Right atrium auricular region (tissue), 2 donors: ENCODE measurements at regions not wholly inside any gene's neighbourhood (a gene's known extent, or its start where the extent isn't known, plus 50 kb on each side); places are given as distances from the start of the nearest gene placed in this dataset.

ENCODE experiments used
- DNase-seq: peaks from one replicate; pipeline ENCODE4 v3.0.0-alpha.2; 2019; ENCODE audit warnings: low spot score
- H3K27ac ChIP-seq, 2 donors: fragments of 200-600 bp; sonication (generic); 1 replicate in 1 of 2; 2 replicates in 1 of 2; pipeline ENCODE4 v1.5.1; 2016 to 2019
- H3K27me3 ChIP-seq, 2 donors: fragments of 200-600 bp; sonication (generic); one replicate each; pipeline versions ENCODE4 v1.5.1 to v1.6.0; 2017 to 2019
- H3K36me3 ChIP-seq: fragments of 200-600 bp; sonication (generic); one replicate; pipeline ENCODE4 v1.5.1; 2016
- H3K4me1 ChIP-seq, 2 donors: fragments of 200-600 bp; sonication (generic); one replicate each; pipeline versions ENCODE4 v1.5.1 to v1.6.0; 2017 to 2019
- H3K4me3 ChIP-seq, 2 donors: fragments of 200-600 bp; sonication (generic); 1 replicate in 1 of 2; 2 replicates in 1 of 2; pipeline ENCODE4 v1.5.1; 2017 to 2019; ENCODE audit warnings: mild to moderate bottlenecking in 1 of 2, moderate library complexity in 1 of 2
- H3K9me3 ChIP-seq, 2 donors: fragments of 200-600 bp; sonication (generic); one replicate each; pipeline ENCODE4 v1.5.1; 2019
- TF ChIP-seq, protein P1 (sequence below), 2 donors: fragments of 200-600 bp; sonication (generic); IDR thresholded peaks; one replicate each; pipeline ENCODE4 v1.5.1; 2019; ENCODE audit warnings: antibody characterized with exemption in 2 of 2

DNA sequence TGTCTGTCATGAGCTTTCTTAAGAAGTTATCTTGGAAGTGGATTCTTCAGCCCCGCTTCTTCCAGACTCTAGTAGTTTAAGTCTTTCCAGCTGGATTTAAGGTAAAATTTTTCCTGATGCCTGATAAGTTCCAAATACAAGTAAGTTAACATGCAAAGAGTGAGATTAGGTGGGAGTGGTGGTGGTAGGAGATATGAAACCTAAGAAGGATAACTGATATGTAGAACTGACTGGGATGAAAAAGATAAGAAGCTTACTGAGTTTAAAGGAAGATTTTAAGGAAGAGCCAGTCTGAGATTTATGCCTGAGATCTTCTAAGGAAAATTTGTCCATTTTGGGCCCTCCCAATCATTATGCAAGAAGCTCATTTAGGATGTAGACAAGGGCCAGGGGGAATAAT lies 250.9 kb upstream of the SYT10 start:
- Histone ChIP-seq H3K9me3 (no peaks in the 10 kb centered on the region), H3K27me3 (no peaks in the 10 kb centered on the region), H3K4me3 (no peak overlapping the region), H3K36me3 (no peaks in the 10 kb centered on the region), H3K4me1 (no peaks in the 10 kb centered on the region), H3K27ac (no peak overlapping the region)
- TF ChIP-seq, protein P1, sequence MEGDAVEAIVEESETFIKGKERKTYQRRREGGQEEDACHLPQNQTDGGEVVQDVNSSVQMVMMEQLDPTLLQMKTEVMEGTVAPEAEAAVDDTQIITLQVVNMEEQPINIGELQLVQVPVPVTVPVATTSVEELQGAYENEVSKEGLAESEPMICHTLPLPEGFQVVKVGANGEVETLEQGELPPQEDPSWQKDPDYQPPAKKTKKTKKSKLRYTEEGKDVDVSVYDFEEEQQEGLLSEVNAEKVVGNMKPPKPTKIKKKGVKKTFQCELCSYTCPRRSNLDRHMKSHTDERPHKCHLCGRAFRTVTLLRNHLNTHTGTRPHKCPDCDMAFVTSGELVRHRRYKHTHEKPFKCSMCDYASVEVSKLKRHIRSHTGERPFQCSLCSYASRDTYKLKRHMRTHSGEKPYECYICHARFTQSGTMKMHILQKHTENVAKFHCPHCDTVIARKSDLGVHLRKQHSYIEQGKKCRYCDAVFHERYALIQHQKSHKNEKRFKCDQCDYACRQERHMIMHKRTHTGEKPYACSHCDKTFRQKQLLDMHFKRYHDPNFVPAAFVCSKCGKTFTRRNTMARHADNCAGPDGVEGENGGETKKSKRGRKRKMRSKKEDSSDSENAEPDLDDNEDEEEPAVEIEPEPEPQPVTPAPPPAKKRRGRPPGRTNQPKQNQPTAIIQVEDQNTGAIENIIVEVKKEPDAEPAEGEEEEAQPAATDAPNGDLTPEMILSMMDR (IDR thresholded peaks at IDR 0.05) = no peak
- no peak for DNase-seq

DNA sequence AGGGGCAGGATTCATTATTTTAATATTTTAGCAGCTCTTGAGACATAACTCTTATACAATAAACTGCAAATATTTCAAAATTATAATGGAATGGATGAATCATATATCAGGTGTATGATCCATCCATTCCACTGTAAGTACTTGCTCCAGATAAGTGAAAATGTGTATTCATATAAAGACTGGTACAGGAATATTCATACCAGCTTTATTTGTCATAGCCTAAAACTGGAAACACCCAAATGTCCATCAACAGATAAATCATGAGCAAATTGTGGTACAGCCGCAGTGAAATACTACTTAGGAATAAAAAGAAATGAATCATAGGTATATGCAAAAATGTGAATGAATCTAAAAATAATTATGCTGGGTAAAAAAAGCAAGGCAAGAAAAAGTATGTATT lies 263.6 kb upstream of the SYT10 start:
- TF ChIP-seq, protein P1 (IDR thresholded peaks at IDR 0.05) = no peak
- Histone ChIP-seq H3K36me3 (no peaks in the 10 kb centered on the region), H3K4me1 (no peaks in the 10 kb centered on the region), H3K27me3 (no peaks in the 10 kb centered on the region), H3K4me3 (no peak overlapping the region), H3K27ac (no peak overlapping the region), H3K9me3 (no peaks in the 10 kb centered on the region)
- DNase-seq = no peak

DNA sequence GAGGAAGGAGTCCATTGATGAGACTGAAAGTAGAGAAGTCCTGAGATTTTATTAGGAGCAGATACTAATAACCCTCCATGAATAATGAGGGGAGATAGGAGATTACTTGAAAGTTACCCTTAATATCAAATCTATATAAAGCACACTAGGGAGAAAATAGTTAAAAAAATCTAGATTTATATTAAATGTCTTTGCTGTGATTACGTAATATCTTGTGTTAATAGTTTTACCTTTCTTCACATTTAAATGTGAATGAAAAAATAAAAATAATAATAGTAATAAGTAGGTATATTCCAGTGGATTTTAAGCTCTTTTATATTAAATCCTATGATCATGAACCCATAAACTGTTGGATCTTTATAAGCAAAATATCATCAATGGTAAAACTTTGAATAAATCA lies 267.3 kb upstream of the SYT10 start:
- no peaks in the 10 kb centered on the region for H3K4me1 ChIP-seq
- H3K36me3 ChIP-seq = no peaks in the 10 kb centered on the region
- no peak for DNase-seq
- H3K4me3 ChIP-seq = no peak overlapping the region
- no peaks in the 10 kb centered on the region for H3K9me3 ChIP-seq
- no peaks in the 10 kb centered on the region for H3K27me3 ChIP-seq
- TF ChIP-seq, protein P1 (IDR thresholded peaks at IDR 0.05) = no peak
- no peak overlapping the region for H3K27ac ChIP-seq

DNA sequence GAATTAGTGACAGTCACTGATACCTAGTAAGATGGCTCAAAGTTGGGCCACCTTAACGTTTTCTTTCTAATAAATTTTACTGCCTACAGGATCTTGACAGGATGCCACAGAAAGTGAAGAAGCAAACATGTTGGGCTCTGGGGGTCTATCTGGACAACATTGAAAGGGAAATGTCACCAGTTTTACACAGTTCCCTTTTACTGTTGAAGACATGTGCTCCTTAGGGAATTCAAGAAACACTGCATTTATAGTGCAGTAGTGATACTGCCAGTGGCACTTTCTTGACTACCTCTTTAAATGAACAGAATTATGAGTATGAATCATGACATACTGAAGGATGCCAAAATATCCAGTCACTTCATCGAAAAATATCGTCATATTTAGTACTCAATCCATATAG lies 269.3 kb upstream of the SYT10 start:
- no peaks in the 10 kb centered on the region for H3K4me1 ChIP-seq
- no peak overlapping the region for H3K27ac ChIP-seq
- no peaks in the 10 kb centered on the region for H3K9me3 ChIP-seq
- no peak for DNase-seq
- no peaks in the 10 kb centered on the region for H3K27me3 ChIP-seq
- TF ChIP-seq, protein P1 (IDR thresholded peaks at IDR 0.05) = no peak
- H3K36me3 ChIP-seq = no peaks in the 10 kb centered on the region
- H3K4me3 ChIP-seq = no peak overlapping the region

DNA sequence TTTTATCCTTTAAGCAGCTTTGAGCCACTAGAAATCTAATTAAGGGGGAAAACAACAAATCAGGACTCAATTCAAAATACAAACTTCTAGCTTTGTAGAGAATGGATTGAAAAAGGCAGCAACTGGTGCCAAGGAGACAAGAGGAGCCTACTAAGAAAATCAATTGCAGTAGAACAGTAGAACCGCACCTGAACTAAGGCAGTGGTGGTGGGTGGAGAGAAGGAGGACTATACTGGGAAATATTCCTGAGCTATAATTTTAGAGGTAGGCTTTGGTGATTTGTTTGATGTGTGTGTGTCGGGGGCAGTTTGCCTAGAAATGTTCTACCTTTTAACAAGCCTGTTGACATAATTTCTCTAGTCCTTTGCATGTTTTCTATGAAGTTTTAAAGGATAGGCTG lies 270.9 kb upstream of the SYT10 start:
- no peak for DNase-seq
- no peaks in the 10 kb centered on the region for H3K36me3 ChIP-seq
- TF ChIP-seq, protein P1 (IDR thresholded peaks at IDR 0.05) = no peak
- no peaks in the 10 kb centered on the region for H3K9me3 ChIP-seq
- no peaks in the 10 kb centered on the region for H3K4me1 ChIP-seq
- no peak overlapping the region for H3K4me3 ChIP-seq
- no peak overlapping the region for H3K27ac ChIP-seq
- no peaks in the 10 kb centered on the region for H3K27me3 ChIP-seq

DNA sequence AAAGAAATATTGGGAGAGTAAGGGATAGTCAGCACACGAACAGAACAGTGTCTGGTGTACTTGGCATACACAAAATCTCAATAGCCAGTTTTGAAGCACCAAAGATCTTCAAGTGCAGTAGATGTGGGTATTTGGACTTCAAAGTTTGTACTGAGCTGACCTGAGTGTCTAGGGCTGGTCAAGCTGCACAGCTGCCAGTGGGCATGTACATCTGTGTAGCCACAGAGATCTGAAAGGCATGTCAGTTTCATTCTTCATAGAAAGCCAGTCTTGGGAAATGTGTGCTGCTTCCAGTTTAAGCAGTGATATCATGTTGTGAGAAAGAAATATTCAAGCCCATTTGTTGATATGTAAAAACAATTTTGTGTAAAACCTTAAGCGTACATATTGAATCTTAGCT lies 279.0 kb upstream of the SYT10 start:
- Histone ChIP-seq H3K36me3 (no peaks in the 10 kb centered on the region), H3K4me3 (no peak overlapping the region), H3K4me1 (no peaks in the 10 kb centered on the region), H3K27me3 (no peaks in the 10 kb centered on the region), H3K27ac (no peak overlapping the region), H3K9me3 (no peaks in the 10 kb centered on the region)
- TF ChIP-seq, protein P1 (IDR thresholded peaks at IDR 0.05) = no peak
- DNase-seq = no peak
